Middle frontal gyrus (tissue), 1 donor: ENCODE measurements at regions not wholly inside any gene's neighbourhood (a gene's known extent, or its start where the extent isn't known, plus 50 kb on each side); places are given as distances from the start of the nearest gene placed in this dataset.

Source experiments
- DNase-seq: peaks from one replicate; pipeline ENCODE4 v3.0.0-alpha.2; 2015; ENCODE audit warnings: low spot score; ENCODE audit errors: extremely low spot score

GRCh38 chr12:78684419-78684818 lies 180.2 kb upstream of the SYT1 start:
- no peak for DNase-seq

DNA sequence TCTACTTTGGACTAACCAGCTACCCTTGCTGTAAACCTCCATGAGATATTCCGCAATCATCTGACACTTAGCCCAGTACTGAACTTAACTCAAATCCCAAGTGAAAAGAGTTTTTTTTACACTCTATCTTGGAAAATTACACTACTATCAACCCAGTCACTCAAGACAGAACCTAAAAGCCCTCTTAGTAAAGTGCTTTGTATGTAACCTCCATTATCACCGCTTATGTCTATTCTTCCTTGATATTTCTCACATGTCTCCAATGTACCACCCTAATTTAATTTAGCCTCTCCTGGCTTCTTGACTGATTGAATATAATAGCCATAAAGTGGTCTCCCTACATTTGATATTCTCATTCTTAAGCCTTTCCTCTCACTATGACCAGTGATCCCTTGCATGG lies 168.8 kb upstream of the SYT1 start:
- DNase-seq = no peak

GRCh38 chr12:78696267-78696666 lies 168.3 kb upstream of the SYT1 start:
- DNase-seq = no peak

GRCh38 chr12:78697817-78698415 lies 166.7 kb upstream of the SYT1 start:
- no peak for DNase-seq

- DNase-seq = no peak
Observed at GRCh38 chr12:78698747-78699146, 165.8 kb upstream of the SYT1 start.

DNA sequence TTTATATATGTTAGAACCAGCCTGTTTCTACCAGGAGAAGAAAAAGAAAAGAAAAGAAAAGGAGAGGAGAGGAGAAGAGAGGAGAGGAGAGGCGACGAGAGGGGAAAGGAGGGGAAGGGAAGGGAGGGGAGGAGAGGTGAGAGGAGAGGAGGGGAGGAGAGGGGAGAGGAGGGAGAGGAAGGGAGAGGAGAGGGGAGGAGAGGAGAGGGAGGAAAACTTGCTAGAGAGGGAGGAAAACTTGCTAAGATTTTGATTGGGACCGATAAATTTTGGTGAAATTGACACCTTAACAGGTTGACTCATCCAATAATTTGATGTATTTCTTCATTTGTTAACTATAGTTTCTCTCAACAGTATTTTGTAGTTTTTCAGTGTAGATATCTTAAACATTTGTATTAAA lies 164.0 kb upstream of the SYT1 start:
- DNase-seq = no peak

- no peak for DNase-seq
Observed at GRCh38 chr12:78703820-78704525, 160.6 kb upstream of the SYT1 start.

DNA sequence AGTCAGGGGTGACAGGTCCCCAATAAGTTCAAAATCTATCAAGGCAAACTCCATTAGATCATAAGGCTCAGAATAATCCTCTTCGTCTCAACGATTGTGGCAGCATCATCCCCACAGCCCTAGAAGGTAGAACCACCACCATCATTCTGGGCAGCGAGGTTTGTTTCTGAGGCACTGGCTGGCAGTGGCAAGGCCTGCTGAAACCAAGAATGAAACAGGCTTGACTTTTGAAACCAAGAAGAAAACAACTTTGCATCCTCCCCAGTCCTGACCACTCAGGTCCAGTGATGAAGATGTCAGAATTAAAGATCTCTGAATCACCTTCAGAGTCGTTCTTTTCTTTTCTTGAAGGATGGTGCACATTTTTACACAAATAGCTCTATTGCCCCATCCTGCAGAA lies 152.6 kb upstream of the SYT1 start:
- no peak for DNase-seq

DNA sequence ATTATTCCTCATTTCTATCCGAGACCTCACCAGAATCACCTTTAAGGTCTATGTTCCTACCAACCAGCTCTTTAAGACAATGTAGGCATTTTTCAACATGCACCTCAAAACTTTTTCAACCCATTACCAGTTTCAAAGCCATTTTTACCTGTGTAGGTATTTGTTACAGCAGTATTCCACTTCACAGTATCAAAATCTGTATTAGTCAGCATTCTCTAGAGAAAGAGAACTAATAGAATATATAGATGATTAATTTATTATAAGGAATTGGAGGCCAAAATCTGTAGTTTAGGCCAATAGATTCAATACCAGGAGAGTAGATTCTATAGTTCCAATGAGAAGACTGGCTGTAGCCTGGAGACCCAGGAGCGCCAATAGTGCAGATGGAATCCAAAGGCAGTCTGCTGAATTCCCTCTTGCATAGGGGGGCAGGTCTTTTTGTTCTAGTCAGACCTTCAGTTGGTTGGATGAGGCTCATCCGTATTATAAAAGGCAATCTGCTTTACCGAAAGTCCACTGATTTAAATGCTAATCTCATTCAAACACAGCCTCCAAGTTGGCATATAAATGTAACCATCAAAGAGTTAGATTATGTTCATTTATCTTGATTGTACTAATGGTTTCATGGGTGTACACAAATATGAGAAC lies 151.6 kb upstream of the SYT1 start:
- DNase-seq = no peak

DNA sequence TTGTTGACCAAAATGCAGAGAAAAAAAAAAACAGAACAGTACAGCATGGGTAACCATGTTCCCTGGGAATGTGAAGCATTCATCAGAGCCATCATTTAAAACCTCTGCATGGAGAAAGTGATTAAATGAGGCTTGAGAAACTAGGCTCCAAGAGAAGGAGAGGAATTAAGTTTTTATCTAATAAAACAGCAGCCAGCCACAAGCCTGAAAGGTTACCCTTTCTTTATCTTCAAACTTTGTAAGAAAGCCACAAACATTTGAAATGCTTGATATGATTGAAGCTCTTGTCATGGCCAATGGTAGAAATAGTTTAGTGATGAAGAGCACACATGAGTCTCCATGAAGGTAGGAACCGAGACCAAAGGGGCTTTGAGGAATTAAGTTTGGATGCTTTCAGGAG lies 144.9 kb upstream of the SYT1 start:
- no peak for DNase-seq

DNA sequence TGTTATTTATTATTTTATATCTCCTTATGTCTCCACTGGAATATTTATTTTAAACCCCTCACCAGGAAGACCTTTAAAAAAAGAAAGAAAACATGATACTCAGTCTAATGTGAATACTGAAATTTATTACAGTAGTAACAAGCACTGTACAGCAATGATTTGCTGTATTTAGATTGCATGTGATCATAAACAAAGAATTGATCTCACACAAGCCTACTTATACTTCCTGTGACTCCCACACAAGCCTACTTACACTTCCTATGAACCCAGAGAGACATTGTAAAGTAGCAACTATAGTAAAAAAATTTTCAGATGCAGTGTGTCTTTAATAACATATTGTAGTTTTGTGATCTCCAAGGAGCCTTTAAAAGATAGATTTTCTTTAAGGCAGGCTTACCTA lies 142.7 kb upstream of the SYT1 start:
- no peak for DNase-seq

DNA sequence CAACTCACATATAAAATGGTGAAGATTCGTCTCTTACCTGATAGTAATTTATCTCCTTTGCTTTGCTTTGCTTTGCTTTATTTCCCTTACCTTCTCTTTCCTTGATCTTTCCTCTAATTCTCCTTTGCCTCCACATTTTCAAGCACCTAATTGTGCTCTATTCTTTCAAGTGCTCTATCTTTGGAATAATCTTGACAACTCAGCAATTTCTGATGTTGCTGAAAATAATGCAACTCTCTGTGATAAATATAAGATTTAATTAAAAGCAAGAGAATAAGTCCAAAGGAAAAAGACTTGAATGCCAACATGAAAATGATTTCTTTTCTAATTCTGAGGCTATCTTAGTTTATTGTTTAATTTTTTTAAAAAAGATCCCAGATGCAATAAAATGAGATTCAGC lies 139.5 kb upstream of the SYT1 start:
- DNase-seq = no peak

GRCh38 chr12:78725951-78726580 lies 138.5 kb upstream of the SYT1 start:
- DNase-seq = no peak

DNA sequence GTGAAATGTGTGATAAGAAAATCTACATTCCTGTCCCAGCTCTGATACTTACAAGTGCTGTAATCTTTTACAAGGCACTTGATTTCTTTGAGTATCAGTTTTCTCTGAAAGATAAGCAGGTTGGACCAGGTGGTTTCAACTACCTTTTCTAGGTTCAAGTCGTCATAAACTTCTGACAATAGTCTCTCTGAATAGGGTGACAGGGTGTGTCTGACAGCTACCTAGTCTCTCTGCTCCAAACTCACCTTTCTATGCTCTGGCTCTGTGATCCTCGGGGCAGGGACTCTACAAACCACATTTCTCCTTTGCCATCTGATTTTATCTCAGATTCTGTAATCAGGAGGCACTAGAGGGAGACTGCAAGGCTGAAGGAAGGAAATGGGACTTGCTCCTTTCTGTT lies 137.7 kb upstream of the SYT1 start:
- DNase-seq = no peak

- no peak for DNase-seq
Observed at GRCh38 chr12:78732481-78732880, 132.1 kb upstream of the SYT1 start.

DNA sequence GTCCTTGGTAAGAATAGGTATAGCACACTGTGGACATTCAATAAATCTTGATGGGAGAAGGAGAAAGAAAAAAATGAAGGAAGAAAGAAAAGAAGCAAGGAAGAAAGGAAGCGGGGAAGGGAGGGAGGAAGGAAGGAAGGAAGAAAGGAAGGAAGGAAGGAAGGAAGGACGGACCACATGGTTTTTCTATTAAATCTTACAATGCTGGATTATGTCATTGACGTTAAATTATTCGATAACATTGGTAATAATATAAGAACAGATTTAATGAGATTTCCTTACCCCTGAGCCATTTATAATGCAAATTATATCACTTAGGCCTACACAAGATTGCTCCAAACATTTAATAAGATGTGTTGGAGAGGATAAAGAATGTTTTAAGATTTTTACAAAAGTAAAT lies 124.9 kb upstream of the SYT1 start:
- DNase-seq = no peak

DNA sequence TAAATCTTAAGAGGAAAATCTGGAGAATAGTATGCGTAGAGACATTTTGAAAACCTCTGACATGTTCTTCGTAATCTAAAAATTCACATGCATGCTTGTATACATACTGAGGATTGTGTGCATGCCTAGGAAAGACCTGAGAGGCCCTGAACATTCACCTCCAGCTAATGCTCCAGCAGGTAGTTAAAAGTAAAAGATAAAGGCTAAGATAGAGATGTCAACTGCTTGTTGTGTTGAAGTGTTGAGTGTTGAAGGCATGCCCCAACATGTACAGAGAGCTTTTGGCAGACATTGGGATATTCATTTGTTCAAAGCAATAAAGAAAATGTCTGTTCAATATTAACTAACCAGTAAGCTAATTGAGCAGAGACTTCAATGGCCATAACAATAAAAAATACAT lies 118.6 kb upstream of the SYT1 start:
- DNase-seq = no peak

DNA sequence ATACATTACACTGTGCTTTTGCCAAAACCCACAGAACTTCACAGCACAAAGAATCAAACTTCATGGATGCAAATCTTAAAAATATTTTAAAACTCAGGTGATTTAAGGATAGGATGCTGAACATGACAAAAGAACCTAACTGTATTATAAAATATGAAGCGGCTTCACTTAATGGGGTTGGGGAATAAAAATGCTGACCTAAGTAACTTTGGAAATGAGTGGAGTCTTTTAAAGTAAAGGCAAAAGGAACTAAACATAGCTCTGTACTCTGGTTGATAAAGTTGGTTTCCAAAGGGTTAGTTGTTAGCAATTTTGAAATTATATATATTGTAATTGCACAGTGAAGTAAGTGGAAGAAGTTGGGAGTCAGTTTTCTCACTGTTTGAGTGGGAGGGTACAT lies 111.5 kb upstream of the SYT1 start:
- no peak for DNase-seq

GRCh38 chr12:78756936-78757335 lies 107.6 kb upstream of the SYT1 start:
- DNase-seq = no peak

DNA sequence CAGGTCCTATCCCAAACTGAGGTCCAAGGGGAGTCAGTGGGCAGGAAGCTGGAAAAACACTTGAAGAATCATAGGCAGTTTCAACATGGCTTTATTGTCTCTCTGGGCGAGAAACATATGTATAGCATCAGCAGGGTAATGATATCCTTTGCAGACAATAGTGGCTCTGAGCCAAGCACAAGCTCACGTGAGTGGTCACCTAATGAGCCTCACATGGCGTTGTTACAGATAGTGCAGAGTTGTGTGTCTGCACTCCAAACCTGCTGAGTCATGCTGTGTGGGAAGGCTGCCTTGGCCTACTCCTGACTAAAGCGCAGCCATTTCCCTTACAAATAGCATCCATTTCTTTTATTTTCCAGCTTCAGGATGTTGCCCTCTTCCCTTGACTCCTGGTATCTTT lies 105.2 kb upstream of the SYT1 start:
- no peak for DNase-seq

DNA sequence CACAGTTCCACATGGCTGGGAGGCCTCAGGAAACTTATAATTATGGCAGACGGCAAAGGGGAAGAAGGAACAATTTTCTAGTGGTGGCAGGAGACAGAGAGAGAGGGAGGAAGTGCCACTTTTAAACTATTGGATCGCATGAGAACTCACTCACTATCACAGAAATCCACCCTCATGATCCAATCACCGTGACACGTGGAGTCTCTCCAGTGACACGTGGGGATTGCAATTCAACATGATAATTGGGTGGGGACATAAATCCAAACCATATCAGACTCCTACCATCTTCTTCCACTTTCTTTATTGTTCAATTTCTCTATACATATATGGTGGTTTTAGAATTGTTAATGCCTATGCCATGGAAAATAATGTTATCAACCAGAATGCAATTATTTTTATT lies 103.7 kb upstream of the SYT1 start:
- no peak for DNase-seq

GRCh38 chr12:78764913-78765312 lies 99.7 kb upstream of the SYT1 start:
- no peak for DNase-seq
